LNCAP (cell line): ENCODE measurements at regions not wholly inside any gene's neighbourhood (a gene's known extent, or its start where the extent isn't known, plus 50 kb on each side); places are given as distances from the start of the nearest gene placed in this dataset.

ENCODE experiments used
- CTCF ChIP-seq: fragments of 450-650 bp; IDR thresholded peaks from 2 replicates; pipeline ENCODE4 v1.5.1; 2017; ENCODE audit warnings: mild to moderate bottlenecking

GRCh38 chr2:64259312-64259711 lies 115.1 kb upstream of the PELI1 start:
- no peak for TF ChIP-seq CTCF

GRCh38 chr2:64260093-64260803 lies 116.0 kb upstream of the PELI1 start:
- no peak for TF ChIP-seq CTCF

GRCh38 chr2:64260817-64261216 lies 116.6 kb upstream of the PELI1 start:
- no peak for TF ChIP-seq CTCF

GRCh38 chr2:64262071-64262470 lies 117.9 kb upstream of the PELI1 start:
- no peak for TF ChIP-seq CTCF

- no peak for TF ChIP-seq CTCF
Observed at GRCh38 chr2:64262816-64263215, 118.6 kb upstream of the PELI1 start.

GRCh38 chr2:64263315-64263714 lies 119.1 kb upstream of the PELI1 start:
- no peak for TF ChIP-seq CTCF

GRCh38 chr2:64267699-64268098 lies 123.5 kb upstream of the PELI1 start:
- no peak for TF ChIP-seq CTCF
